Trophoblast cell (in vitro differentiated cells and primary cell): ENCODE measurements at regions not wholly inside any gene's neighbourhood (a gene's known extent, or its start where the extent isn't known, plus 50 kb on each side); places are given as distances from the start of the nearest gene placed in this dataset.
"Not testable (repeated sequence)": the region's sequence is repeated elsewhere in the genome, so short reads cannot be mapped to it uniquely, and the experiment has no call there.

ENCODE experiments used
- DNase-seq, 2 donors: peaks; one replicate each; pipeline ENCODE4 v3.0.0-alpha.2; 2016
- H2AFZ ChIP-seq: 2 replicates; pipeline ENCODE4 v1.6.1; 2013; ENCODE audit warnings: low read length, moderate library complexity, mild to moderate bottlenecking; ENCODE audit not compliant: insufficient read depth, poor library complexity
- H2AK5ac ChIP-seq: 2 replicates; pipeline ENCODE4 v1.6.1; 2013; ENCODE audit warnings: mild to moderate bottlenecking, low read length
- H2BK120ac ChIP-seq: 2 replicates; pipeline ENCODE4 v1.6.1; 2013; ENCODE audit warnings: low read length, mild to moderate bottlenecking, moderate library complexity; ENCODE audit not compliant: insufficient read depth, poor library complexity
- H2BK12ac ChIP-seq: 2 replicates; pipeline ENCODE4 v1.6.1; 2013; ENCODE audit warnings: mild to moderate bottlenecking, low read length, moderate library complexity
- H2BK5ac ChIP-seq: 2 replicates; pipeline ENCODE4 v1.6.1; 2013; ENCODE audit warnings: low read length, low read depth, moderate library complexity, mild to moderate bottlenecking; ENCODE audit not compliant: poor library complexity
- H3K14ac ChIP-seq: 2 replicates; pipeline ENCODE4 v1.6.1; 2013; ENCODE audit warnings: mild to moderate bottlenecking, low read length
- H3K18ac ChIP-seq: 2 replicates; pipeline ENCODE4 v1.6.1; 2013; ENCODE audit warnings: mild to moderate bottlenecking, low read length
- H3K23ac ChIP-seq: 2 replicates; pipeline ENCODE4 v1.6.1; 2013; ENCODE audit warnings: low read length
- H3K27ac ChIP-seq: 2 replicates; pipeline ENCODE4 v1.5.1; 2013; ENCODE audit warnings: low read depth, mild to moderate bottlenecking, inconsistent platforms, low read length, moderate library complexity
- H3K27me3 ChIP-seq: 2 replicates; pipeline ENCODE4 v1.6.1; 2013; ENCODE audit warnings: inconsistent platforms, mild to moderate bottlenecking, low read length, moderate library complexity; ENCODE audit not compliant: insufficient read depth
- H3K36me3 ChIP-seq, 2 experiments: 1 replicate in 1 of 2; 2 replicates in 1 of 2; pipeline ENCODE4 v1.6.1; 2013; ENCODE audit warnings: low read length in 2 of 2, mild to moderate bottlenecking in 2 of 2, moderate library complexity in 1 of 2; ENCODE audit not compliant: insufficient read depth in 2 of 2, control insufficient read depth in 1 of 2
- H3K4ac ChIP-seq: 2 replicates; pipeline ENCODE4 v1.6.1; 2013; ENCODE audit warnings: low read depth, mild to moderate bottlenecking, low read length, moderate library complexity
- H3K4me1 ChIP-seq, 2 experiments: 1 replicate in 1 of 2; 2 replicates in 1 of 2; pipeline ENCODE4 v1.6.1; 2013; ENCODE audit warnings: low read length in 2 of 2, mild to moderate bottlenecking in 2 of 2, moderate library complexity in 1 of 2; ENCODE audit not compliant: insufficient read depth in 2 of 2, control insufficient read depth in 1 of 2
- H3K4me2 ChIP-seq: 2 replicates; pipeline ENCODE4 v1.6.1; 2013; ENCODE audit warnings: inconsistent platforms, mild to moderate bottlenecking, low read length, moderate library complexity
- H3K4me3 ChIP-seq: 2 replicates; pipeline ENCODE4 v1.5.1; 2013; ENCODE audit warnings: mild to moderate bottlenecking, low read depth, low read length, inconsistent platforms
- H3K79me1 ChIP-seq: one replicate; pipeline ENCODE4 v1.6.1; 2013; ENCODE audit warnings: low read length
- H3K79me2 ChIP-seq: 2 replicates; pipeline ENCODE4 v1.6.1; 2013; ENCODE audit warnings: low read length, mild to moderate bottlenecking; ENCODE audit not compliant: control insufficient read depth, insufficient read depth, poor library complexity
- H3K9ac ChIP-seq: 2 replicates; pipeline ENCODE4 v1.6.1; 2013; ENCODE audit warnings: mild to moderate bottlenecking, low read length
- H3K9me3 ChIP-seq: 2 replicates; pipeline ENCODE4 v1.6.1; 2013; ENCODE audit warnings: low read depth, mild to moderate bottlenecking, control low read depth, inconsistent platforms, low read length; ENCODE audit not compliant: insufficient read depth
- H4K12ac ChIP-seq: 2 replicates; pipeline ENCODE4 v1.6.1; 2013; ENCODE audit warnings: low read depth, mild to moderate bottlenecking, low read length, moderate library complexity
- H4K8ac ChIP-seq: 2 replicates; pipeline ENCODE4 v1.6.1; 2013; ENCODE audit warnings: low read depth, mild to moderate bottlenecking, low read length, moderate library complexity
- H4K91ac ChIP-seq: one replicate; pipeline ENCODE4 v1.6.1; 2013; ENCODE audit warnings: low read depth, mild to moderate bottlenecking, low read length, moderate library complexity
- WGBS: extraction: QIAGEN DNeasy Blood & Tissue Kit; methylation state at CpG from one replicate; pipeline ENCODE4 v1.1.7; 2013; ENCODE audit warnings: missing lambda C conversion rate; ENCODE audit not compliant: insufficient read length, insufficient coverage; ENCODE audit errors: extremely low coverage; 5-methylcytosine and 5-hydroxymethylcytosine counted together

DNA sequence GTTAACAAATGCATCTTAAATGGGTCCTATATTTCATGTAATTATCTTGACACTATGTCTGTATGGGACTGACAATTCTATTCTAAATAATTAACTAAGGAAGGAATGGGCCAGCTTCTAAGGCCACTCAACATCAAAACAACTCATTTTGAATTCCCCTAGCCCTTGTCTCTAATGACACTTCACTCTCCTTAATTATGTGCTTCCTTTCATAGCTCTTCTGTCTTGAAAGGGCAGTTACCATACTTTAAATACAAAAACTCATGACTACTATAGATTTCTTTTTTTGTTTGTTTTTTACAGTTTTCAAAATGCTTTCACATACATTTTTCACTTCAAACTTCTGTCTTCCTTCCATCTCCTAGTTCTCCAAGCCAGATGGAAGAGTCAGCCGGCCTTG lies 126.1 kb upstream of the CHODL start:
- no peaks in the 10 kb centered on the region for H3K4me1 ChIP-seq
- WGBS, result no CpG with 5 or more reads among the region's 1 CpG
- H2BK120ac ChIP-seq, result no peak overlapping the region
- no peaks in the 10 kb centered on the region for H3K9me3 ChIP-seq
- H3K18ac ChIP-seq, result no peak overlapping the region
- no peak overlapping the region for H2BK12ac ChIP-seq
- no peak overlapping the region for H3K23ac ChIP-seq
- no peak overlapping the region for H3K4ac ChIP-seq
- no peaks in the 10 kb centered on the region for H3K79me2 ChIP-seq
- no peak overlapping the region for H3K9ac ChIP-seq
- H3K4me3 ChIP-seq, result no peak overlapping the region
- no peak overlapping the region for H3K14ac ChIP-seq
- H2AK5ac ChIP-seq, result no peak overlapping the region
- H3K36me3 ChIP-seq, result no peaks in the 10 kb centered on the region
- H3K27me3 ChIP-seq, result no peaks in the 10 kb centered on the region
- no peak overlapping the region for H3K4me2 ChIP-seq
- no peak overlapping the region for H2BK5ac ChIP-seq
- H4K12ac ChIP-seq, result no peak overlapping the region
- no peak overlapping the region for H4K91ac ChIP-seq
- H3K27ac ChIP-seq, result no peak overlapping the region
- no peak overlapping the region for H4K8ac ChIP-seq
- no peak for DNase-seq
- H3K79me1 ChIP-seq, result no peaks in the 10 kb centered on the region
- H2AFZ ChIP-seq, result no peak overlapping the region

DNA sequence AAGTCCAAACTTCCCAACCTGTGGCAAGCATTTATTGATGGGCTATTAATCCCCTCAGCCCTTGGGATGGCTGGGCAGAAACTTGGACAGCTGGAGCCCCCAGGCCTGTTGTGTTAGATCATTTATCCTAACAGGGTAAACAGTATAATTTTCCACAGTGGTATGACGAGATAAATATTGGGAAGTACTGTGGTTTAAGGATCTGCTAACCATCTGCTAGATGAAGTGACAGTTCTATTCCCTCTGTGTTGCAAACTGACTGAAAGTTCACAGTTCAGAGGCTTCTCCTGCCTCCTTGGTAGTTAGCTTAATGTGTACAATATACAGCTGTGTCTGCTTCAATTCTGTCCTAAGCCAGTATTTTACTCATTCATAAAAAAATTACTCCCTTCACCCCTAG lies 127.5 kb upstream of the CHODL start:
- no peaks in the 10 kb centered on the region for H3K4me1 ChIP-seq
- DNase-seq, result no peak
- no peak overlapping the region for H3K4me2 ChIP-seq
- H3K27ac ChIP-seq, result no peak overlapping the region
- no peak overlapping the region for H2AK5ac ChIP-seq
- H4K12ac ChIP-seq, result no peak overlapping the region
- H3K79me1 ChIP-seq, result no peaks in the 10 kb centered on the region
- no peak overlapping the region for H3K14ac ChIP-seq
- H3K27me3 ChIP-seq, result no peaks in the 10 kb centered on the region
- H2BK5ac ChIP-seq, result no peak overlapping the region
- H2BK12ac ChIP-seq, result no peak overlapping the region
- no peak overlapping the region for H2BK120ac ChIP-seq
- no peak overlapping the region for H4K8ac ChIP-seq
- no peak overlapping the region for H3K4ac ChIP-seq
- no peak overlapping the region for H3K18ac ChIP-seq
- no peak overlapping the region for H3K4me3 ChIP-seq
- no peaks in the 10 kb centered on the region for H3K79me2 ChIP-seq
- no peaks in the 10 kb centered on the region for H3K9me3 ChIP-seq
- WGBS, result no CpG with 5 or more reads among the region's 1 CpG
- no peak overlapping the region for H2AFZ ChIP-seq
- no peaks in the 10 kb centered on the region for H3K36me3 ChIP-seq
- H4K91ac ChIP-seq, result no peak overlapping the region
- H3K9ac ChIP-seq, result no peak overlapping the region
- H3K23ac ChIP-seq, result no peak overlapping the region

DNA sequence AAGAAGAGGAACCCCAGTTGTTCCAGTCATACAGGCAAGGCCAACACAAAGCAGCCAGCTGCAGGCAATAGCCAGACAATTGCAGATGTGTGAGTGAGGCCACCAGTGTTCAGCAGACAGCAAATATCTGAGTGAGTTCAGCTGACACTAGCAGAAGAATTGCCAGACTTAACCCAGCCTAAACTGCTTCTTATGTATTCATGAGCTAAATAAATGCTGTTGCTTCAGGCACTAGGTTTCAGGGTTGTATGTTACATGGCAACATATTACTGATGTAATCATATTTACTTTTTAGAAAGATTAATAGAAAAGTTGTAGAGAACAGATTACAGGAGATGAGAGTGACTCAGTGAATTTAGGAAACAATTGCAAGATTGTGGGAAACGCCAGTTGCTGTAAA lies 129.8 kb upstream of the CHODL start:
- Histone ChIP-seq H4K8ac (no peak overlapping the region), H4K12ac (no peak overlapping the region), H3K4me1 (no peaks in the 10 kb centered on the region), H2AK5ac (no peak overlapping the region), H3K79me2 (no peaks in the 10 kb centered on the region), H2AFZ (no peak overlapping the region), H3K9me3 (no peaks in the 10 kb centered on the region), H3K27ac (no peak overlapping the region), H3K36me3 (no peaks in the 10 kb centered on the region), H3K4me2 (no peak overlapping the region), H3K18ac (no peak overlapping the region), H3K4ac (no peak overlapping the region), H2BK12ac (no peak overlapping the region), H2BK5ac (no peak overlapping the region), H3K14ac (no peak overlapping the region), H3K27me3 (no peaks in the 10 kb centered on the region), H3K4me3 (no peak overlapping the region), H4K91ac (no peak overlapping the region), H3K79me1 (no peaks in the 10 kb centered on the region), H2BK120ac (no peak overlapping the region), H3K23ac (no peak overlapping the region), H3K9ac (no peak overlapping the region)
- DNase-seq, result no peak
- WGBS, result no CpG with 5 or more reads among the region's 1 CpG

DNA sequence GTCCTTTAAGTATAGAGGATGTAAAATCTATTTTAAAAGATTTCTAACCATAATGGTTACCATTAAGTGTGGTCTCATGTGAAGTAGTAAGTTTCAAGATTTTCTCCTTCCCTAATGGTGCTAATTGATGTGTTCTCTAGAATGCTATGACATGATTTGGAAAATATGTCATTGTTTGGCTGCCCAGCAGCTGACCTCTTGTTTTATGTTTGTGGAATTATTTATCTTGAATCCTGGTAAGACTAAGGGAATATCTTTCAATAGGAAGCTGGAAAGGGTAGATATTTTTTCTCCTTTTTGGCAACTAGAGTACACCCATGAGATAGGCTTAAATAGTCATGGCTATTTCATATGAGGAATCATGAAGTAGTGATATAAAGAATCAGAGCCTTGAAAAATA lies 139.8 kb upstream of the CHODL start:
- Histone ChIP-seq H3K4me1 (no peaks in the 10 kb centered on the region), H3K9ac (no peak overlapping the region), H3K27ac (no peak overlapping the region), H3K4me3 (no peak overlapping the region), H3K79me1 (no peaks in the 10 kb centered on the region), H2AK5ac (no peak overlapping the region), H3K18ac (no peak overlapping the region), H3K36me3 (no peaks in the 10 kb centered on the region), H3K23ac (no peak overlapping the region), H3K27me3 (no peaks in the 10 kb centered on the region), H4K12ac (no peak overlapping the region), H3K9me3 (peaks cover 1% of the 10 kb centered on the region), H3K4ac (no peak overlapping the region), H2BK5ac (no peak overlapping the region), H2BK120ac (no peak overlapping the region), H2BK12ac (no peak overlapping the region), H2AFZ (no peak overlapping the region), H3K4me2 (no peak overlapping the region), H4K91ac (no peak overlapping the region), H3K14ac (no peak overlapping the region), H4K8ac (no peak overlapping the region), H3K79me2 (no peaks in the 10 kb centered on the region)
- DNase-seq, result no peak

DNA sequence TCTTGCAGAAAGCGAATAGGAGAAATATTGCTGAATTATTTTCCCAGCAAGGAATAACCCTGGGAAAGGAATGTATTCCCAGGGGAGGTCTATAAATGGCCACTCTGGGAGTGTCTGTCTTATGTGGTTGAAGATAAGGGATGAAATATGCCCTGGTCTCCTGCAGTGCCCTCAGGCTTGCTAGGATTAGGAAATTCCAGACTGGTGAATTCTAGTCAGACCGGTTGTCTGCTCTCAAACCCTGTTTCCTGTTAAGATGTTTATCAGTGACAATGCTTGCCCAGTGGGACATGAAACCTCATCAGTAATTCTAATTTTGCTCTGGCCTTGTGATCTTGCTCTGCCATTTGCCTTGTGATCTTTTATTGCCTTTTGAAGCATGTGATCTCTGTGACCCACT lies 148.2 kb upstream of the CHODL start:
- not testable (repeated sequence) for H2AFZ ChIP-seq, H3K79me1 ChIP-seq, H3K36me3 ChIP-seq, H3K23ac ChIP-seq, DNase-seq, H2BK120ac ChIP-seq, H3K14ac ChIP-seq, H3K27ac ChIP-seq, H3K9ac ChIP-seq, H3K9me3 ChIP-seq, H4K8ac ChIP-seq, H3K4me2 ChIP-seq, H3K79me2 ChIP-seq, H2BK12ac ChIP-seq, H2AK5ac ChIP-seq, H2BK5ac ChIP-seq, H4K12ac ChIP-seq, H3K18ac ChIP-seq, H3K4me1 ChIP-seq, H3K4ac ChIP-seq, H3K27me3 ChIP-seq, H4K91ac ChIP-seq, H3K4me3 ChIP-seq
- no CpG with 5 or more reads among the region's 2 CpGs for WGBS
